HT1080 (cell line): ENCODE measurements at regions not wholly inside any gene's neighbourhood (a gene's known extent, or its start where the extent isn't known, plus 50 kb on each side); places are given as distances from the start of the nearest gene placed in this dataset.
"Not testable (repeated sequence)": the region's sequence is repeated elsewhere in the genome, so short reads cannot be mapped to it uniquely, and the experiment has no call there.

Experiments used
- DNase-seq: peaks from one replicate; pipeline ENCODE4 v3.0.0-alpha.2; 2015; ENCODE audit warnings: low read depth

GRCh38 chr6:141457984-141458383 lies 674.7 kb upstream of the GJE1 start:
- not testable (repeated sequence) for DNase-seq

- peak; percentile 70 for DNase-seq
These were observed 680.4 kb upstream of the GJE1 start for GRCh38 chr6:141452354-141452686.

- peak; percentile 82 for DNase-seq
These were observed 681.0 kb upstream of the GJE1 start for GRCh38 chr6:141451511-141452353.

GRCh38 chr6:141451181-141451510 lies 681.6 kb upstream of the GJE1 start:
- DNase-seq: no peak

GRCh38 chr6:141445928-141446628 lies 686.6 kb upstream of the GJE1 start:
- DNase-seq: no peak

GRCh38 chr6:141443668-141444289 lies 688.9 kb upstream of the GJE1 start:
- no peak for DNase-seq

- DNase-seq: no peak
These were observed 689.7 kb upstream of the GJE1 start for GRCh38 chr6:141443032-141443431.

GRCh38 chr6:141439513-141439912 lies 693.2 kb upstream of the GJE1 start:
- DNase-seq: no peak

GRCh38 chr6:141437685-141438084 lies 695.0 kb upstream of the GJE1 start:
- DNase-seq: no peak

- DNase-seq: no peak
These were observed 695.7 kb upstream of the GJE1 start for GRCh38 chr6:141437011-141437410.

GRCh38 chr6:141426400-141426980 lies 706.2 kb upstream of the GJE1 start:
- DNase-seq: peak; percentile 17

GRCh38 chr6:141421378-141421777 lies 711.3 kb upstream of the GJE1 start:
- DNase-seq: peak; percentile 69

GRCh38 chr6:141418076-141418475 lies 714.6 kb upstream of the GJE1 start:
- DNase-seq: no peak

- peak; percentile 3 for DNase-seq
These were observed 716.8 kb upstream of the GJE1 start for GRCh38 chr6:141415896-141416295.

GRCh38 chr6:141413196-141413595 lies 719.5 kb upstream of the GJE1 start:
- DNase-seq: no peak

- DNase-seq: no peak
These were observed 726.0 kb upstream of the GJE1 start for GRCh38 chr6:141406761-141407160.

GRCh38 chr6:141403827-141404226 lies 728.9 kb upstream of the GJE1 start:
- DNase-seq: no peak

- no peak for DNase-seq
These were observed 729.6 kb upstream of the GJE1 start for GRCh38 chr6:141403103-141403502.

GRCh38 chr6:141402489-141402888 lies 730.2 kb upstream of the GJE1 start:
- no peak for DNase-seq

- DNase-seq: no peak
These were observed 730.9 kb upstream of the GJE1 start for GRCh38 chr6:141401851-141402250.

- no peak for DNase-seq
These were observed 731.6 kb upstream of the GJE1 start for GRCh38 chr6:141401168-141401567.

- no peak for DNase-seq
These were observed 733.8 kb upstream of the GJE1 start for GRCh38 chr6:141398949-141399348.
